ENCODE measurements at regions not wholly inside any gene's neighbourhood (a gene's known extent, or its start where the extent isn't known, plus 50 kb on each side); places are given as distances from the start of the nearest gene placed in this dataset.

GRCh38 chr17:5635949-5636348, 51.6 kb upstream of the NLRP1 start:
- no peak for DNase-seq (ENCODE audit: low read depth in 1 of 2, low spot score in 1 of 2)
- Histone ChIP-seq H3K27me3 (ENCODE audit: insufficient read depth, poor library complexity, severe bottlenecking) (no peaks in the 10 kb centered on the region), H3K4me3 (replicated peaks; ENCODE audit: insufficient read depth, low read length) (no peak overlapping the region), H3K27ac (replicated peaks) (no peak overlapping the region)
- TF ChIP-seq CTCF (IDR thresholded peaks at IDR 0.05; ENCODE audit: insufficient read depth, low read length) (no peak), SPI1 (IDR thresholded peaks at IDR 0.05; ENCODE audit: borderline replicate concordance, low read depth) (no peak), POLR2AphosphoS5 (IDR thresholded peaks at IDR 0.05; ENCODE audit: low read depth) (no peak), REST (IDR thresholded peaks at IDR 0.05; ENCODE audit: insufficient replicate concordance, low read depth) (no peak), GABPA (IDR thresholded peaks at IDR 0.05; ENCODE audit: low read depth) (no peak)

GRCh38 chr17:5638596-5638995, 54.3 kb upstream of the NLRP1 start:
- no peak overlapping the region for H3K4me3 ChIP-seq (replicated peaks; ENCODE audit: insufficient read depth, low read length)
- no peak for DNase-seq (ENCODE audit: low read depth in 1 of 2, low spot score in 1 of 2)
- no peak overlapping the region for H3K27ac ChIP-seq (replicated peaks)
- TF ChIP-seq CTCF (IDR thresholded peaks at IDR 0.05; ENCODE audit: insufficient read depth, low read length) (no peak), GABPA (IDR thresholded peaks at IDR 0.05; ENCODE audit: low read depth) (no peak)
- H3K27me3 ChIP-seq (ENCODE audit: insufficient read depth, poor library complexity, severe bottlenecking): no peaks in the 10 kb centered on the region

- no peak for DNase-seq (ENCODE audit: low read depth in 1 of 2, low spot score in 1 of 2)
- H3K27me3 ChIP-seq (ENCODE audit: insufficient read depth, poor library complexity, severe bottlenecking): no peaks in the 10 kb centered on the region
- no peak overlapping the region for H3K4me3 ChIP-seq (replicated peaks; ENCODE audit: insufficient read depth, low read length)
- TF ChIP-seq SPI1 (IDR thresholded peaks at IDR 0.05; ENCODE audit: borderline replicate concordance, low read depth) (no peak), POLR2AphosphoS5 (IDR thresholded peaks at IDR 0.05; ENCODE audit: low read depth) (no peak), GABPA (IDR thresholded peaks at IDR 0.05; ENCODE audit: low read depth) (no peak), REST (IDR thresholded peaks at IDR 0.05; ENCODE audit: insufficient replicate concordance, low read depth) (no peak), CTCF (IDR thresholded peaks at IDR 0.05; ENCODE audit: insufficient read depth, low read length) (no peak)
- no peak overlapping the region for H3K27ac ChIP-seq (replicated peaks)
Measured at GRCh38 chr17:5640726-5641125, 56.4 kb upstream of the NLRP1 start.

- H3K4me3 ChIP-seq (replicated peaks; ENCODE audit: insufficient read depth, low read length): no peak overlapping the region
Measured at GRCh38 chr17:5642752-5643151, 58.4 kb upstream of the NLRP1 start.

More at GRCh38 chr17:5642752-5643151, 58.4 kb upstream of the NLRP1 start:
- TF ChIP-seq REST (IDR thresholded peaks at IDR 0.05; ENCODE audit: insufficient replicate concordance, low read depth): no peak
- no peak for TF ChIP-seq CTCF (IDR thresholded peaks at IDR 0.05; ENCODE audit: insufficient read depth, low read length)
- TF ChIP-seq POLR2AphosphoS5 (IDR thresholded peaks at IDR 0.05; ENCODE audit: low read depth): no peak
- Histone ChIP-seq H3K27ac (replicated peaks) (no peak overlapping the region), H3K27me3 (ENCODE audit: insufficient read depth, poor library complexity, severe bottlenecking) (no peaks in the 10 kb centered on the region)
- no peak for DNase-seq (ENCODE audit: low read depth in 1 of 2, low spot score in 1 of 2)

All from HL-60 (cell line).